ENCODE measurements at regions not wholly inside any gene's neighbourhood (a gene's known extent, or its start where the extent isn't known, plus 50 kb on each side); places are given as distances from the start of the nearest gene placed in this dataset.

DNA sequence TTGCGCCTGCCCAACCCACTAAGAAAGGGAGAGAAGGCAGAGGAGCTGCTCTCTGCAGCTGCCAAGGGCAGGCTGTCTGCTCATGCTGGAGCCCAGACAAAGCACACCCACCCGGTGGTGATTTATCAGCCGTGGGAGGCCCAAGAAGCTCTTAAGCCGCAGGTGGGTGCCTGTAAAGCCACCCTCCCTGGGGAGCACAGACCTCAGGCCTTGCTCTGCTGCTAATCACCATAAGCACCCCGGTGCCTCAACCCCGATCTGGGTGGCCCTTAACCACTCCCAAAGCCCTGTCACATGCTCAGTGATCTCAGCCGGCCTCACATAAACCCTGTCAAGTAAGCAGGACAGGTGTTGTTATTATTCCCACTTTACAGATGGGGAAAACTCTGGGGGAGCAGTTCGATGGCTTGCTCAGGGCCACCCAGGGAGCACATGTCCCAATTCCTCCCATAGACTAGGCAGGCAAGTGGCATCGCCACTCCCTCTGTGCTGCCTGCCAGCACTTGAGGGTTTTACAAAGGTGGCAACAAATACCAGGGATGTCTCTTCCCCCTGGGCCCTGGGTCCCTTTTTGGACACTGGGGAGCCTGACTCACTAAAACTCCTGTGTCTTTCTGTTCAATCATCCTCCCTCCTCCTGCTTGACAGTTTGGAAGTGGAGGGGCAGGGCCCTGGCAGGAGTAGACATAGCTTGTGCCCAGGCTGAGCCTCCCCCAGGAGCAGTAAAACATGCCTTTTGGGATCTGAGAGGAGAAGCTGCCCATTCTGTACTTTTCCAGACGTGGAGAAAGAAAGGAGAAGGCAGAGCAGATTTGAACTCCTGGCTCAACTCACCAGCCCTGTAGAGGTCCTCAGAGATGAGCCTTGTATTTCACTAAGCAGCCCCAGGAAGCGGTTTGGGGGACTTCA lies 299.3 kb downstream of the SOX9 start:
- TF ChIP-seq POLR2AphosphoS5 (IDR thresholded peaks at IDR 0.05; ENCODE audit: low read depth, low read length) (no peak), SIN3A (IDR thresholded peaks at IDR 0.05; ENCODE audit: borderline replicate concordance, insufficient read depth, low read length) (no peak), TAF1 (IDR thresholded peaks at IDR 0.05; ENCODE audit: borderline replicate concordance, insufficient read depth, low read length) (no peak), FOXP2 (optimal IDR thresholded peaks at IDR 0.05; ENCODE audit: borderline replicate concordance, extremely low read depth, extremely low read length, insufficient read depth) (no peak)
- TF ChIP-seq, protein P1, sequence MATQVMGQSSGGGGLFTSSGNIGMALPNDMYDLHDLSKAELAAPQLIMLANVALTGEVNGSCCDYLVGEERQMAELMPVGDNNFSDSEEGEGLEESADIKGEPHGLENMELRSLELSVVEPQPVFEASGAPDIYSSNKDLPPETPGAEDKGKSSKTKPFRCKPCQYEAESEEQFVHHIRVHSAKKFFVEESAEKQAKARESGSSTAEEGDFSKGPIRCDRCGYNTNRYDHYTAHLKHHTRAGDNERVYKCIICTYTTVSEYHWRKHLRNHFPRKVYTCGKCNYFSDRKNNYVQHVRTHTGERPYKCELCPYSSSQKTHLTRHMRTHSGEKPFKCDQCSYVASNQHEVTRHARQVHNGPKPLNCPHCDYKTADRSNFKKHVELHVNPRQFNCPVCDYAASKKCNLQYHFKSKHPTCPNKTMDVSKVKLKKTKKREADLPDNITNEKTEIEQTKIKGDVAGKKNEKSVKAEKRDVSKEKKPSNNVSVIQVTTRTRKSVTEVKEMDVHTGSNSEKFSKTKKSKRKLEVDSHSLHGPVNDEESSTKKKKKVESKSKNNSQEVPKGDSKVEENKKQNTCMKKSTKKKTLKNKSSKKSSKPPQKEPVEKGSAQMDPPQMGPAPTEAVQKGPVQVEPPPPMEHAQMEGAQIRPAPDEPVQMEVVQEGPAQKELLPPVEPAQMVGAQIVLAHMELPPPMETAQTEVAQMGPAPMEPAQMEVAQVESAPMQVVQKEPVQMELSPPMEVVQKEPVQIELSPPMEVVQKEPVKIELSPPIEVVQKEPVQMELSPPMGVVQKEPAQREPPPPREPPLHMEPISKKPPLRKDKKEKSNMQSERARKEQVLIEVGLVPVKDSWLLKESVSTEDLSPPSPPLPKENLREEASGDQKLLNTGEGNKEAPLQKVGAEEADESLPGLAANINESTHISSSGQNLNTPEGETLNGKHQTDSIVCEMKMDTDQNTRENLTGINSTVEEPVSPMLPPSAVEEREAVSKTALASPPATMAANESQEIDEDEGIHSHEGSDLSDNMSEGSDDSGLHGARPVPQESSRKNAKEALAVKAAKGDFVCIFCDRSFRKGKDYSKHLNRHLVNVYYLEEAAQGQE (IDR thresholded peaks at IDR 0.05; ENCODE audit: insufficient read depth in 1 of 2, low read depth in 2 of 2, low read length in 2 of 2), result no peak

DNA sequence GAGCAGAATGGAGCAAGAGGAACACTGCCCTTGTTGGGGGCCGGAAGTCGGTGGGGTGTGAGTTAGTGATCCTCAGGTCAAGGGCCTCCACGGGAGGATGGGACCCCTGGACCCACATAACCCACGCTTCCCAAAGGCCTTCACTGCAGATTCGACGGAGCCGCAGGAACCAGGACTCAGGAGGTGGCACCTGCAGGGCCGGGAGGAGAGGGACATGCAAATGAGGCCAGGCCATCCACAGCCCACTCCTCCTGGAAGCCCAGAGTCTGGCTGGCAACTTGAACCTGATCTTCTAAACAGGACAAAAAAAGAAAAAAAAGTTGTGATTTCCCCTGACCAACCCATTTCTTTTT lies 299.9 kb downstream of the SOX9 start:
- TF ChIP-seq TAF1 (IDR thresholded peaks at IDR 0.05; ENCODE audit: borderline replicate concordance, insufficient read depth, low read length) (no peak), POLR2AphosphoS5 (IDR thresholded peaks at IDR 0.05; ENCODE audit: low read depth, low read length) (no peak), FOXP2 (optimal IDR thresholded peaks at IDR 0.05; ENCODE audit: borderline replicate concordance, extremely low read depth, extremely low read length, insufficient read depth) (no peak), SIN3A (IDR thresholded peaks at IDR 0.05; ENCODE audit: borderline replicate concordance, insufficient read depth, low read length) (no peak)
- TF ChIP-seq, protein P1 (IDR thresholded peaks at IDR 0.05; ENCODE audit: insufficient read depth in 1 of 2, low read depth in 2 of 2, low read length in 2 of 2), result no peak

DNA sequence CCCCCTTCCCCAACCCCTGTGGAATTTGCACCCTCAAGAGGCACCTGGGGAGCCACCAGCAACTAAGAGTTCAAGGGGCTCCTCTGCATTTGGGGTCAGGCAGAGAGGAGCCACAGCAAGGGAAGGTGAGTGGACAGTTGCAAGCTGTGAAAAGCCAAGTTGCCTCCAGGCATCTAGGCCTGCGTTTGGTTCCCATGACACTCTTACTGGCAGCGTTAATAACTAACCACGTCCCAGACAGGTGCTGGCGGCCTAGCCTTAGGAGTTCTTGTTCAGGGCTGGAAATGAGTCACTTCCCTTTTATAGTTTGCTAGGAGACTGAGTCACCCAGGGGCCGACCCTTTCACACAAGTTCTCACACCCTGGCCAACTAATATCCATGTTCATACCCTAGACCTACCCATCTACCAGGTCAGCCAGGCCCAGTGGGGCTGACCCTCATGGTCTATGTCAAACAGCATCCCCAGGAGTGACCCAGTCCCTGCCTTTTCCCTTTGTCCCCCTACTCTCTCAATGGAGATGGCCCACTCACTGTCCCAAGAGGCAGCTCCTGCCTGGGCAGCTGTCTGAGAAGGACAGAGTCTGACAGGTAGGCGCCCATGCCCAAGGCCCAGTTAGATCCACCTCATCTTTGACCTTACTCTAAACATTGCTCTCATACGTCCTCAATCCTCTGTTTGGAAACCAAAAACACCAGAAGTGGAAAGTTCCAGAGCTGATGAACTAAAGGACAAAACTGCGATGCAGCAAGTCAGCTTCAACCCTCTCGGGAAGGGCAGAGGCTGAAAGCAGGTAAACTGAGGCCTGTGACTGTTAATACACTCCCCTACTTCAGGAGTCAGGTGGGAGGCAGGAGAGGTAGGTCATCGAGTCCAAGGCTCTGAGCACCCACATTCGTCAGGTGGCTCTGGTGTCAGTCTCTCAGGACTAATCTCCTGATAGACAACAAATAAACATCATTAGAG lies 300.6 kb downstream of the SOX9 start:
- TF ChIP-seq SIN3A (IDR thresholded peaks at IDR 0.05; ENCODE audit: borderline replicate concordance, insufficient read depth, low read length), result no peak
- no peak for TF ChIP-seq FOXP2 (optimal IDR thresholded peaks at IDR 0.05; ENCODE audit: borderline replicate concordance, extremely low read depth, extremely low read length, insufficient read depth)
- TF ChIP-seq POLR2AphosphoS5 (IDR thresholded peaks at IDR 0.05; ENCODE audit: low read depth, low read length), result no peak
- TF ChIP-seq, protein P1 (IDR thresholded peaks at IDR 0.05; ENCODE audit: insufficient read depth in 1 of 2, low read depth in 2 of 2, low read length in 2 of 2), result no peak
- no peak for TF ChIP-seq TAF1 (IDR thresholded peaks at IDR 0.05; ENCODE audit: borderline replicate concordance, insufficient read depth, low read length)

DNA sequence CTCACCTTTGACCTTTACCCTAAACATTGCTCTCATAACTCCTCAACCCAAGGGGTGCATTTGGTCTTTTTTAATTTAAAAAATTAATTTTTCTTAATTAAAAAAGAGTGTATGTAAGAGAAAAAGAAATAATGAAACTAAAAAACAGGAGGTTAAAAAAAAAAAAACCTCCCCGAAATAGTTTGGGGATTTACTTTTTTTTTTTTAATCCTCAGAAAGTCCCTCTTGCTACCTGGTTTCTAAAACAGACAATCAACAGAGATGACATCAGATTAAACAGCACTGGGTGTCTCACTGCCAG lies 301.3 kb downstream of the SOX9 start:
- TF ChIP-seq SIN3A (IDR thresholded peaks at IDR 0.05; ENCODE audit: borderline replicate concordance, insufficient read depth, low read length), result no peak

DNA sequence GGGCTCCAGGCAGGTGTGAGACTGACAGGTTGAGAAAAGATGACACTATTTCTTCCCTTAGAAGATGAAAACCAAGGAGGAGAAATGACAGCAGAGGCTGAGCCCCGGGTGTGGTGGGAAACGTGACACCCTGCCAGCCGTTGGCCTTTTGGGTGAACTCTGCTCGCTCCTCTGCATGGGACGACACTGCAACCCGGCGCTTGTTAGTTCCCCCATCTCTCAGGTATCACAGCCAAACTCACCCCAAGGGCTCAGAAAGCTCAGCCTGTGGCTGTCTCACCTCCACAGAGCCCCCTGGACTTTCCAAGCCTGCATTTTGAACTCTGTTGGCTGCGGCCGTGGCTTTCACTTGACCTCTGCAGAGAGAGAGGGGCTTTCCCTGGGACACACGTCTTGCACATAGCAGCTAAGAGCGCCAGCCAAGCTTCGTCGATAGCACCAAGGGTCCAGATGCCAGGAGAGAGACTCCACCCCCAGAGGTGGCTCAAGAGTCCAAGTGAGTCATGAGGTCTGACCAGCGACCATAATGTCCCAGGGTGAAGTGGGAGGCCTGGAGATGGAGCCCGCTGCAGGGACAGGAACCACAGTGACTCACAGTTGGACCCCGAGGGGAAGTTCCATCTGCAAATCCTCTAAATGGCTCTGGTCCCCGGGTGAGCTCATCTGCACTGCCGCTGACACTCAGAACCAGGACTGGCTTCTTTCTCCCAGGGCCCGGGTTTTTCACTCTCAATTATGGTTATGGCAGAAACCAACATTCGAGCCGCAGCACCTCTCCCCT lies 301.9 kb downstream of the SOX9 start:
- TF ChIP-seq POLR2AphosphoS5 (IDR thresholded peaks at IDR 0.05; ENCODE audit: low read depth, low read length) (no peak), SIN3A (IDR thresholded peaks at IDR 0.05; ENCODE audit: borderline replicate concordance, insufficient read depth, low read length) (no peak), FOXP2 (optimal IDR thresholded peaks at IDR 0.05; ENCODE audit: borderline replicate concordance, extremely low read depth, extremely low read length, insufficient read depth) (no peak), TAF1 (IDR thresholded peaks at IDR 0.05; ENCODE audit: borderline replicate concordance, insufficient read depth, low read length) (no peak)
- TF ChIP-seq, protein P1 (IDR thresholded peaks at IDR 0.05; ENCODE audit: insufficient read depth in 1 of 2, low read depth in 2 of 2, low read length in 2 of 2), result no peak

Measured in PFSK-1 (cell line).